Smooth muscle cell (in vitro differentiated cells): ENCODE measurements at regions not wholly inside any gene's neighbourhood (a gene's known extent, or its start where the extent isn't known, plus 50 kb on each side); places are given as distances from the start of the nearest gene placed in this dataset.

ENCODE experiments used
- DNase-seq: peaks from one replicate; lab custom pipeline; 2025; ENCODE audit not compliant: unreplicated experiment; lab: John Stamatoyannopoulos, UW
- H2AFZ ChIP-seq: fragments of 200-600 bp; sonication (generic); 2 replicates; pipeline ENCODE4 v1.6.0; 2016; ENCODE audit warnings: antibody characterized with exemption, low read depth, mild to moderate bottlenecking
- H3F3A ChIP-seq: fragments of 200-600 bp; sonication (generic); 2 replicates; pipeline ENCODE4 v1.6.0; 2017; ENCODE audit warnings: antibody characterized with exemption, low read depth
- H3K27ac ChIP-seq: fragments of 200-600 bp; sonication (generic); 2 replicates; pipeline ENCODE4 v1.5.1; 2016; ENCODE audit warnings: low read depth, mild to moderate bottlenecking
- H3K27me3 ChIP-seq: fragments of 200-600 bp; sonication (generic); 2 replicates; pipeline ENCODE4 v1.6.1; 2016; ENCODE audit warnings: low read depth, mild to moderate bottlenecking
- H3K36me3 ChIP-seq: fragments of 200-600 bp; sonication (generic); 2 replicates; pipeline ENCODE4 v1.5.1; 2016; ENCODE audit warnings: low read depth
- H3K4me1 ChIP-seq: fragments of 200-600 bp; sonication (generic); 2 replicates; pipeline ENCODE4 v1.5.1; 2016; ENCODE audit warnings: low read depth
- H3K4me2 ChIP-seq: fragments of 200-600 bp; sonication (generic); 2 replicates; pipeline ENCODE4 v1.6.0; 2016; ENCODE audit warnings: mild to moderate bottlenecking
- H3K4me3 ChIP-seq: fragments of 200-600 bp; sonication (generic); 2 replicates; pipeline ENCODE4 v1.5.1; 2016; ENCODE audit warnings: mild to moderate bottlenecking
- H3K79me2 ChIP-seq: fragments of 200-600 bp; sonication (generic); 2 replicates; pipeline ENCODE4 v1.6.0; 2016; ENCODE audit warnings: low read depth, mild to moderate bottlenecking
- H3K9ac ChIP-seq: fragments of 200-600 bp; sonication (generic); 2 replicates; pipeline ENCODE4 v1.6.0; 2016; ENCODE audit warnings: low read depth
- H3K9me3 ChIP-seq: fragments of 200-600 bp; sonication (generic); replicated peaks from 2 replicates; pipeline ENCODE4 v1.5.1; 2016; ENCODE audit warnings: low read depth
- H4K20me1 ChIP-seq: fragments of 200-600 bp; sonication (generic); 2 replicates; pipeline ENCODE4 v1.6.0; 2016; ENCODE audit warnings: low read depth
- WGBS: methylation state at CpG from one replicate; pipeline ENCODE4 v1.1.7; 2016; ENCODE audit warnings: low lambda C conversion rate; 5-methylcytosine and 5-hydroxymethylcytosine counted together
- TF ChIP-seq, protein P1 (sequence below): fragments of 200-600 bp; sonication (generic); IDR thresholded peaks from 2 replicates; pipeline ENCODE4 v1.5.1; 2017; ENCODE audit warnings: borderline replicate concordance, mild to moderate bottlenecking, antibody characterized with exemption; ENCODE audit not compliant: insufficient read depth, poor library complexity, severe bottlenecking

DNA sequence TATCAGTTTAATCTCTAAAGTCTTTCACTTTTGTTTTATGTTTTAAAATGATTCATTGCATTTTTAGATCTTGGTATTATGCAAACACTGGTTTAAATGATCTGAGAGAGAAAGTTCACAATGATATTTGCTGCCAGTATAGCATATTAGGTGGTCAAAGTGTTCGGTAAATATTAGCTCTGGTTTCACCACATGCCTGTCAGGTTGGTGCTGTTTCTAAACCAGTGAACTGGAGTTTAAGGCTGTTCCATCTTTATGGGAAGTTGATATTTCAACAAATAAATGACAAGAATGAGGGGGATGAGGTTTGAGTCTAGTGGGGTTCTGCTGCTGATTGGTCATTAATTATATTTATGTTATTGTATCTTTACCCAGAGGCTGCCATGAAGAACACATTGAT lies 436.4 kb downstream of the DCDC2C start:
- TF ChIP-seq, protein P1, sequence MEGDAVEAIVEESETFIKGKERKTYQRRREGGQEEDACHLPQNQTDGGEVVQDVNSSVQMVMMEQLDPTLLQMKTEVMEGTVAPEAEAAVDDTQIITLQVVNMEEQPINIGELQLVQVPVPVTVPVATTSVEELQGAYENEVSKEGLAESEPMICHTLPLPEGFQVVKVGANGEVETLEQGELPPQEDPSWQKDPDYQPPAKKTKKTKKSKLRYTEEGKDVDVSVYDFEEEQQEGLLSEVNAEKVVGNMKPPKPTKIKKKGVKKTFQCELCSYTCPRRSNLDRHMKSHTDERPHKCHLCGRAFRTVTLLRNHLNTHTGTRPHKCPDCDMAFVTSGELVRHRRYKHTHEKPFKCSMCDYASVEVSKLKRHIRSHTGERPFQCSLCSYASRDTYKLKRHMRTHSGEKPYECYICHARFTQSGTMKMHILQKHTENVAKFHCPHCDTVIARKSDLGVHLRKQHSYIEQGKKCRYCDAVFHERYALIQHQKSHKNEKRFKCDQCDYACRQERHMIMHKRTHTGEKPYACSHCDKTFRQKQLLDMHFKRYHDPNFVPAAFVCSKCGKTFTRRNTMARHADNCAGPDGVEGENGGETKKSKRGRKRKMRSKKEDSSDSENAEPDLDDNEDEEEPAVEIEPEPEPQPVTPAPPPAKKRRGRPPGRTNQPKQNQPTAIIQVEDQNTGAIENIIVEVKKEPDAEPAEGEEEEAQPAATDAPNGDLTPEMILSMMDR, result no peak
- H3F3A ChIP-seq, result no peaks in the 10 kb centered on the region
- 94% methylated on average over 1 of the region's 1 CpG for WGBS

DNA sequence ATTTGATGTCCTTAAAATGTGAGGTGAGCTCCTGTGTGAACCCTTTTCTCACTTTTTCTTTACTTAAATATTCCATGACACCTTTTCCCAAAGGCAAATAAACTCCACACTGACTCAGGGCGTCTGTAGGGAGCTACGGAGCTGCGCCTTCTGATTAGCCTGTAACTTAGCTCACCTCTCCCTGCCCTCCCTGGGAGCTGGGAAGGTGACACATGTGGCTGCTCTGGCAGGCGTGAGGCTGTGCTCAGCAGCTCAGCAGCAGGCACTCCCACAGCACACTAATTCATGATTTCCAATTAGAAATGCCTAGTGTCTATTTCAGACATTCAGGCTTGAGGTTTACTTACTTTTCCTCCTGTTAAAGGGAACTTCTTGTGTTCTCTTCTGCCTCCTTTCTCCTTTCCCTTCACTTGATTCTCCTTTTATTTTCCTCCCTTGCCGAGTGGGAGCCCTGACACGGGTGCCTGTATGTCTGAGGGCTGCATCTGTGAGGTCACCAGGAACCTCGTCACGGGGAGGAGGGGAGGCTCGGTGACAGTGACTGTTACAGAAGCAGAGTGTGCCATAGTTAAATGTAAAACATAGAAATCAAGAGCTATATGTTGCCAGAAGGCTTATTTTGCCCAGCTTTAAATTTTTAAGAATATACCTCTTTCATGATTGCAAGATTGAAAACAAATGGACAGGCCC lies 437.1 kb downstream of the DCDC2C start:
- no peaks in the 10 kb centered on the region for H3K79me2 ChIP-seq
- no peaks in the 10 kb centered on the region for H3K36me3 ChIP-seq
- no peaks in the 10 kb centered on the region for H3F3A ChIP-seq
- H4K20me1 ChIP-seq, result no peaks in the 10 kb centered on the region
- H3K4me1 ChIP-seq, result no peaks in the 10 kb centered on the region
- WGBS, result 71% methylated on average over 9 of the region's 9 CpGs
- no peak for DNase-seq
- no peak overlapping the region for H3K9ac ChIP-seq
- H3K4me3 ChIP-seq, result no peak overlapping the region
- H3K27ac ChIP-seq, result no peak overlapping the region
- TF ChIP-seq, protein P1, result no peak
- H3K27me3 ChIP-seq, result no peaks in the 10 kb centered on the region
- H3K4me2 ChIP-seq, result no peak overlapping the region
- H3K9me3 ChIP-seq, result no peaks in the 10 kb centered on the region
- no peak overlapping the region for H2AFZ ChIP-seq

More for the DNA sequence above, 436.4 kb downstream of the DCDC2C start:
- H3K27me3 ChIP-seq, result no peaks in the 10 kb centered on the region
- no peak overlapping the region for H3K4me2 ChIP-seq
- no peaks in the 10 kb centered on the region for H4K20me1 ChIP-seq
- no peak overlapping the region for H2AFZ ChIP-seq
- no peaks in the 10 kb centered on the region for H3K9me3 ChIP-seq
- H3K27ac ChIP-seq, result no peak overlapping the region
- DNase-seq, result no peak
- H3K4me3 ChIP-seq, result no peak overlapping the region
- no peak overlapping the region for H3K9ac ChIP-seq
- no peaks in the 10 kb centered on the region for H3K4me1 ChIP-seq
- H3K36me3 ChIP-seq, result no peaks in the 10 kb centered on the region
- H3K79me2 ChIP-seq, result no peaks in the 10 kb centered on the region

DNA sequence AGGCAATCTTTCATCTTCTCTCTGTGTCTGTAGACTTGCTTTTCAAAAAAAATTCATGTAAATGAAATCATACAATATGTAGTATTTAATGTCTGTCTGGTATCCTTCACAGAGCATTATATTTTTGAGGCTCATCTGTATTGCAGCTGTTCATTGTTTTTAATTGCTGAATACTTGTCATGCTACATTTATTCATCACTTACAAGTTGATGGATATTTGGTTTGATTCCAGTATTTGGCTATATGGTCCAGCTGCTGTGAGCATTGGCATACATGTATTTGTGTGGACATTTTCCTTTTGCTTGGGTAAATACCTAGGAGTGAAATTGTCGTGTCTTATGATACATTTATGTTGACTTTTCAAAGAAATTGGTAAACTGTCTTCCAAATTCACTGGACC lies 441.4 kb downstream of the DCDC2C start:
- Histone ChIP-seq H3K36me3 (no peaks in the 10 kb centered on the region), H3K4me1 (no peaks in the 10 kb centered on the region), H3K4me2 (no peak overlapping the region), H3K27ac (no peak overlapping the region), H3K27me3 (no peaks in the 10 kb centered on the region), H3K4me3 (no peak overlapping the region), H3K9me3 (no peaks in the 10 kb centered on the region), H3K9ac (no peak overlapping the region), H3K79me2 (no peaks in the 10 kb centered on the region), H3F3A (no peaks in the 10 kb centered on the region), H4K20me1 (no peaks in the 10 kb centered on the region), H2AFZ (no peak overlapping the region)
- TF ChIP-seq, protein P1, result no peak
- WGBS, result 89% methylated on average over 1 of the region's 1 CpG
- DNase-seq, result no peak

DNA sequence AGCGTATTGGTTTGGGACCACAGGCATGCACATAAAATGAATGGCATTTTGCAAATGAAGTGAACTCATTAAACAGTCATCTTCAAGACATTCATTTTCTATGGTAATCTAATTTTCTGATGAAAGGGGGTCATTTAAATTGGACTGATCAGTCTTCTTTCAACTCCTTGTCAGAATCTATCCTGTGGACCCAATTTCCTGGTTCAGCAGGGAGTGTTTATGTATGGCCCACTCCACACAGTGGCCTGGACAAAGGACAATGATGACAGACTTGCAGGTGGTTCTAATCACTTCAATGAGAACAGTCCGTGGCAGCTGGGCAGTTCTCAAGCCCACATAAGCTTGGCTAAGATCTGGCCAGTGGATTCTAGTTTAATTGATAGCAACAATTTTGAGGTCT lies 448.1 kb downstream of the DCDC2C start:
- Histone ChIP-seq H3K4me3 (no peak overlapping the region), H2AFZ (no peak overlapping the region), H4K20me1 (no peaks in the 10 kb centered on the region), H3K4me2 (no peak overlapping the region), H3K4me1 (peaks cover 7% of the 10 kb centered on the region), H3K36me3 (no peaks in the 10 kb centered on the region), H3K27me3 (no peaks in the 10 kb centered on the region), H3F3A (no peaks in the 10 kb centered on the region), H3K9ac (no peak overlapping the region), H3K27ac (no peak overlapping the region), H3K79me2 (no peaks in the 10 kb centered on the region), H3K9me3 (no peaks in the 10 kb centered on the region)
- WGBS, result 72% methylated on average over 2 of the region's 2 CpGs
- TF ChIP-seq, protein P1, result no peak
- no peak for DNase-seq
